Neural crest cell (in vitro differentiated cells): ENCODE measurements at regions not wholly inside any gene's neighbourhood (a gene's known extent, or its start where the extent isn't known, plus 50 kb on each side); places are given as distances from the start of the nearest gene placed in this dataset.
"Not testable (repeated sequence)": the region's sequence is repeated elsewhere in the genome, so short reads cannot be mapped to it uniquely, and the experiment has no call there.

Experiments used
- DNase-seq: peaks from one replicate; pipeline ENCODE4 v3.0.0; 2021; ENCODE audit warnings: low read depth, mixed read lengths, low spot score
- H3K27ac Mint-ChIP-seq: one replicate; pipeline ENCODE4 v1.8.0; 2021; ENCODE audit warnings: mild to moderate bottlenecking, mixed read lengths; ENCODE audit not compliant: unreplicated experiment
- H3K27me3 Mint-ChIP-seq: 2 replicates; pipeline ENCODE4 v1.8.0; 2021; ENCODE audit warnings: low read depth, mild to moderate bottlenecking, mixed read lengths
- H3K36me3 Mint-ChIP-seq: 2 replicates; pipeline ENCODE4 v1.8.0; 2021; ENCODE audit warnings: low read depth, mild to moderate bottlenecking, mixed read lengths
- H3K4me1 Mint-ChIP-seq: 2 replicates; pipeline ENCODE4 v1.8.0; 2021; ENCODE audit warnings: mixed read lengths
- H3K4me3 Mint-ChIP-seq: one replicate; pipeline ENCODE4 v1.8.0; 2021; ENCODE audit warnings: mild to moderate bottlenecking, mixed read lengths
- H3K9me3 Mint-ChIP-seq: 2 replicates; pipeline ENCODE4 v1.8.0; 2021; ENCODE audit warnings: mixed read lengths
- TF ChIP-seq, protein P1 (sequence below): fragments of 200-600 bp; sonication (generic); conservative IDR thresholded peaks from 2 replicates; pipeline ENCODE4 v1.5.0; 2021; ENCODE audit warnings: antibody characterized with exemption, mild to moderate bottlenecking

DNA sequence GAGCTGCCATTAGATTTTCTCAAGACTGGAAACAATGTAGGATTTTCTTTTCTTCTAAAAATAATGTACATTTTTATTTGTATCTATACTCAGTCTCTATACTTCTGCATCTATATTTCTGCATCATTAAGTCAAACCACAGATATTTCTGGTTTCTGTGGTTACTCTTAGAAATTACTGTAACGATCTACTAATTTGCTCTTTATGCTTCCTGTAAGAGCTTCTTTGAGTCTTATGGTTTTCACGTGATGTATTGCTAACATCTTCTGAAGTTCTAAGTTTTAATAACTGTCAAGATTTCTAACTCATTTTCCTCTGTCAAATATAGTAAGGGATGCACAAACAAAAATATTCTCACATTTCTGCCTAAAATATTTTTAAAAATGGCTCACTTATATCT lies 1144.5 kb downstream of the HACE1 start:
- no peaks in the 10 kb centered on the region for H3K36me3 Mint-ChIP-seq
- H3K9me3 Mint-ChIP-seq = no peaks in the 10 kb centered on the region
- H3K27ac Mint-ChIP-seq = no peak overlapping the region

DNA sequence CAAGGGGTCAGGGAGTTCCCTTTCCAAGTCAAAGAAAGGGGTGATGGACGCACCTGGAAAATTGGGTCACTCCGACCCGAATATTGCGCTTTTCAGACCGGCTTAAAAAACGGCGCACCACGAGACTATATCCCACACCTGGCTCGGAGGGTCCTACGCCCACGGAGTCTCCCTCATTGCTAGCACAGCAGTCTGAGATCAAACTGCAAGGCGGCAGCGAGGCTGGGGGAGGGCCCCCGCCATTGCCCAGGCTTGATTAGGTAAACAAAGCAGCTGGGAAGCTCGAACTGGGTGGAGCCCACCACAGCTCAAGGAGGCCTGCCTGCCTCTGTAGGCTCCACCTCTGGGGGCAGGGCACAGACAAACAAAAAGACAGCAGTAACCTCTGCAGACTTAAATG lies 1150.5 kb downstream of the HACE1 start:
- DNase-seq, H3K9me3 Mint-ChIP-seq, H3K36me3 Mint-ChIP-seq, H3K4me1 Mint-ChIP-seq, H3K27me3 Mint-ChIP-seq, H3K4me3 Mint-ChIP-seq, H3K27ac Mint-ChIP-seq: not testable (repeated sequence)

More for the DNA sequence above, 1144.5 kb downstream of the HACE1 start:
- Mint-ChIP-seq H3K27me3 (no peaks in the 10 kb centered on the region), H3K4me3 (no peak overlapping the region), H3K4me1 (no peaks in the 10 kb centered on the region)
- DNase-seq = no peak
- TF ChIP-seq, protein P1, sequence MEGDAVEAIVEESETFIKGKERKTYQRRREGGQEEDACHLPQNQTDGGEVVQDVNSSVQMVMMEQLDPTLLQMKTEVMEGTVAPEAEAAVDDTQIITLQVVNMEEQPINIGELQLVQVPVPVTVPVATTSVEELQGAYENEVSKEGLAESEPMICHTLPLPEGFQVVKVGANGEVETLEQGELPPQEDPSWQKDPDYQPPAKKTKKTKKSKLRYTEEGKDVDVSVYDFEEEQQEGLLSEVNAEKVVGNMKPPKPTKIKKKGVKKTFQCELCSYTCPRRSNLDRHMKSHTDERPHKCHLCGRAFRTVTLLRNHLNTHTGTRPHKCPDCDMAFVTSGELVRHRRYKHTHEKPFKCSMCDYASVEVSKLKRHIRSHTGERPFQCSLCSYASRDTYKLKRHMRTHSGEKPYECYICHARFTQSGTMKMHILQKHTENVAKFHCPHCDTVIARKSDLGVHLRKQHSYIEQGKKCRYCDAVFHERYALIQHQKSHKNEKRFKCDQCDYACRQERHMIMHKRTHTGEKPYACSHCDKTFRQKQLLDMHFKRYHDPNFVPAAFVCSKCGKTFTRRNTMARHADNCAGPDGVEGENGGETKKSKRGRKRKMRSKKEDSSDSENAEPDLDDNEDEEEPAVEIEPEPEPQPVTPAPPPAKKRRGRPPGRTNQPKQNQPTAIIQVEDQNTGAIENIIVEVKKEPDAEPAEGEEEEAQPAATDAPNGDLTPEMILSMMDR = no peak

DNA sequence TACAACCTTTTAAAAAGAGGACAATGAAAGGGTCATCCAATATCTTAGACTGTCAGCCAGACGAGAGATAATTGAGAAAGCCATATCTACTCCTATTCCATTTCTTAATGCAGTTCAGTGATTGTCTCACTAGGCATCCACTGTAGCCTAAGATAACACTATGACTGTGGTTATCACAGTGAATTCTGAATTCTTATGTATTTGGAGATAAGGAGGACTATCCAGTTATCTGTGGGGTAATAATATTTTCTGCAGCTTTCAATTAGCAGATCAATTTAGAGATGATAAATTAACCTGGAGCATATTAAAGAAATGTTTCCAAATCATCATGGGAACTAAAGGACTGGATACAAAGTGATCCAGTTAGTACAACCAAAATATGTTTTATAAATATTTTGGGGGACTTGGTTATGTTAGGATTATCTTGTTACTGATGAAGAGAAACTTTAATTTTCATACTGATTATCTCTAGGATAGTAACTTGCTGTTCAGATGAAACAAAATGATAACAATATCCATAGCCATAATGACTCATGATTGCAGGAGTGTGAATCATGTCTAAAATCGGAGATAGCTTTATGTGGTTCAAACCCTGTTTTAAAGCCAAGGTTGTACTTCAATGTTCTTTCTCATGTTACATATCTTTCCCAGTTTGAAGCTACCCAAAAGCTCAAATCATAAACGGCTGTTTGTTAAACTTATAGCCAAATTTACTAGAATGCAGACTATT lies 1152.0 kb downstream of the HACE1 start:
- TF ChIP-seq, protein P1 = no peak

DNA sequence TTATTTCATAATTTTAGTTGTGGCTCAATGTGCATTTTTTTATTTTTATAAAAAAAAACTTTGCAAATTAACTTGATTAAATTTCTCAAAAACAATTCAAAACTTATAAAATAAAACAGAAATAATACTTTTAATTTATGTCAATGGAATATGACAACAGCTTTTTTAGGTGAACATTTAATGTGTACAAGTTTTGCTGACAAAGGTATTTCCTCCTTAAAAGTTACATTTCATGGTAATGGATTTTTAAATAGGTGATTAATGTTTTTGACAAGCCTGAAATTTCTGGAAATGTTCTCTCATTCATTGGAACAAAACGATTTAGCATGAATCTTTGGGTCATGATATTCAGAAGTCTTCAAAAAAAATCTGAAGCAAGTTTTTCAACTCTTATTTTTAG lies 1160.0 kb downstream of the HACE1 start:
- H3K4me3 Mint-ChIP-seq = no peak overlapping the region
- no peaks in the 10 kb centered on the region for H3K36me3 Mint-ChIP-seq
- no peaks in the 10 kb centered on the region for H3K4me1 Mint-ChIP-seq
- no peak for DNase-seq
- no peak overlapping the region for H3K27ac Mint-ChIP-seq
- peaks cover 6% of the 10 kb centered on the region for H3K27me3 Mint-ChIP-seq
- no peaks in the 10 kb centered on the region for H3K9me3 Mint-ChIP-seq
- TF ChIP-seq, protein P1 = no peak

More for the DNA sequence above, 1152.0 kb downstream of the HACE1 start:
- Mint-ChIP-seq H3K36me3 (no peaks in the 10 kb centered on the region), H3K9me3 (no peaks in the 10 kb centered on the region), H3K4me3 (no peak overlapping the region), H3K4me1 (no peaks in the 10 kb centered on the region), H3K27me3 (no peaks in the 10 kb centered on the region), H3K27ac (no peak overlapping the region)
- DNase-seq = no peak

DNA sequence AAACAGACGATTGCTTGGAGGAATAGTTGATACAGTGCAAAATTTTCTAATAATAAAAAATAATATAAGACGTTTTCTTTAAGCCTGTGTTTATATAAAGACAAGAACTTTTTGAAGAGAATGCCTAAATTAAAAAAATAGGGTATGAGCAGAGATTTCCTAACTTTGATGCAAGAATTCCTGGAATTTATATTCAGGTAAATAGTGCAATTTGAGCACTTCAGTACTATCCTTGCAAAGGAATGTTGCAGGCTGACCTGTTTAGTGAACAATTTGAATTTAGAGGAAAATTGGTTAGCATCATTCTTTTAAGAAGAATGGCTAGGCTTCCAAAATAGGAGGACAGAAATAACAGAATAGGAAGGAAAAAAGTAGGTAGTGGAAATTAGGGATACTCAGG lies 1172.3 kb downstream of the HACE1 start:
- Mint-ChIP-seq H3K9me3 (no peaks in the 10 kb centered on the region), H3K4me1 (no peaks in the 10 kb centered on the region), H3K36me3 (no peaks in the 10 kb centered on the region), H3K4me3 (no peak overlapping the region), H3K27me3 (no peaks in the 10 kb centered on the region), H3K27ac (no peak overlapping the region)
- TF ChIP-seq, protein P1 = no peak
- DNase-seq = no peak

DNA sequence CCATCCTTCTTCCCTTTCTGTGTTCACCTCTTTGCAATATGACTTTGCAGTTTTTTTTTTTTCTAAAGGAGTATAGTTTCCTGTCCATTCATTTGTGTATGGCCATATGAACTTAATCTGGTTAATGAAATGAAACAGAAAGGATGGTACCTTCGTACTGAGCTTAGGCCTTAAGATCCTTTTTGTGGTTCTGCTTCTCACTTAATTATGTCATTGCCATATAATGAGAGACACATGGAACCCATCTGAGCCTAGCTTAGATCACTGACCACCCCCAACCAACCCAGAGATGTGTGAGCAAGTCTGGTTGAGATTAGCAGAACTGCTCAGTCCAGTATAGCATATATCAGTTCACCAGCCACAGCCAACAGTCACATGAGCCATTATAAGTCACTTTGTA lies 1179.6 kb downstream of the HACE1 start:
- Mint-ChIP-seq H3K4me1 (no peaks in the 10 kb centered on the region), H3K27ac (no peak overlapping the region), H3K9me3 (no peaks in the 10 kb centered on the region), H3K27me3 (no peaks in the 10 kb centered on the region), H3K4me3 (no peak overlapping the region), H3K36me3 (no peaks in the 10 kb centered on the region)
- TF ChIP-seq, protein P1 = no peak
- DNase-seq = no peak
